WTC11 (cell line): ENCODE measurements at regions not wholly inside any gene's neighbourhood (a gene's known extent, or its start where the extent isn't known, plus 50 kb on each side); places are given as distances from the start of the nearest gene placed in this dataset.

Experiments
- ATAC-seq: fragments of 200-7000 bp; cut with Tn5 transposase; 2 replicates; pipeline ENCODE4 v1.10.0; 2021; ENCODE audit warnings: mild to moderate bottlenecking, moderate library complexity
- CTCF ChIA-PET: fragments of 300-600 bp; sonication (Branson Sonifier 250); formaldehyde crosslinking; loops from one replicate; lab custom pipeline; 2021; ENCODE audit warnings: antibody characterized with exemption; lab: Charles Lee
- POLR2A ChIA-PET: fragments of 350-600 bp; sonication (Branson Sonifier 250); formaldehyde crosslinking; loops from one replicate; lab custom pipeline; 2021; ENCODE audit warnings: antibody characterized with exemption; lab: Charles Lee
- DNase-seq: peaks from one replicate; pipeline ENCODE4 v3.0.0; 2021; ENCODE audit warnings: low spot score
- H3K27ac Mint-ChIP-seq: 2 replicates; pipeline ENCODE4 v1.8.0; 2021; ENCODE audit warnings: mixed read lengths
- H3K27me3 Mint-ChIP-seq: 2 replicates; pipeline ENCODE4 v1.8.0; 2021; ENCODE audit warnings: low read depth, mild to moderate bottlenecking, moderate library complexity, mixed read lengths
- H3K36me3 Mint-ChIP-seq: 2 replicates; pipeline ENCODE4 v1.8.0; 2021; ENCODE audit warnings: mixed read lengths
- H3K4me1 Mint-ChIP-seq: 2 replicates; pipeline ENCODE4 v1.8.0; 2022; ENCODE audit warnings: mixed read lengths
- H3K4me3 Mint-ChIP-seq: 2 replicates; pipeline ENCODE4 v1.8.0; 2021; ENCODE audit warnings: mild to moderate bottlenecking, moderate library complexity, mixed read lengths
- H3K9me3 Mint-ChIP-seq: 2 replicates; pipeline ENCODE4 v1.8.0; 2021; ENCODE audit warnings: mixed read lengths
- ATF3 ChIP-seq: sonication (generic); formaldehyde crosslinking; conservative IDR thresholded peaks from 2 replicates; pipeline ENCODE4 v1.8.1; 2022; ENCODE audit warnings: mild to moderate bottlenecking, missing genetic modification reagents
- GRHL2 ChIP-seq: fragments of 250-450 bp; sonication (Bioruptor Pico); IDR thresholded peaks from 2 replicates; pipeline ENCODE4 v1.8.0; 2022; ENCODE audit warnings: mild to moderate bottlenecking, moderate library complexity; ENCODE audit not compliant: insufficient replicate concordance, severe bottlenecking
- HMGA2 ChIP-seq: fragments of 250-450 bp; sonication (Bioruptor Pico); IDR thresholded peaks from 2 replicates; pipeline ENCODE4 v1.4.0; 2021; ENCODE audit warnings: mild to moderate bottlenecking, moderate library complexity
- HMGXB4 ChIP-seq: sonication (generic); formaldehyde crosslinking; IDR thresholded peaks from 2 replicates; pipeline ENCODE4 v1.8.1; 2023; ENCODE audit warnings: mild to moderate bottlenecking, moderate library complexity, missing genetic modification reagents
- IRF1 ChIP-seq: sonication (generic); formaldehyde crosslinking; IDR thresholded peaks from 2 replicates; pipeline ENCODE4 v1.8.0; 2023; ENCODE audit warnings: missing genetic modification reagents
- NFATC4 ChIP-seq: fragments of 250-450 bp; sonication (Bioruptor Pico); IDR thresholded peaks from 2 replicates; pipeline ENCODE4 v1.9.0; 2021; ENCODE audit warnings: mild to moderate bottlenecking
- NR1H2 ChIP-seq: sonication (generic); formaldehyde crosslinking; IDR thresholded peaks from 2 replicates; pipeline ENCODE4 v1.9.0; 2021; ENCODE audit warnings: mild to moderate bottlenecking, moderate library complexity, missing genetic modification reagents
- PRDM15 ChIP-seq: sonication (generic); formaldehyde crosslinking; IDR thresholded peaks from 2 replicates; pipeline ENCODE4 v1.8.0; 2022; ENCODE audit warnings: missing genetic modification reagents
- RORB ChIP-seq: fragments of 250-450 bp; sonication (Bioruptor Pico); IDR thresholded peaks from 2 replicates; pipeline ENCODE4 v1.9.0; 2021; ENCODE audit warnings: mild to moderate bottlenecking
- SMAD4 ChIP-seq: sonication (generic); formaldehyde crosslinking; IDR thresholded peaks from 2 replicates; pipeline ENCODE4 v1.8.0; 2022; ENCODE audit warnings: mild to moderate bottlenecking, missing genetic modification reagents
- SP1 ChIP-seq: sonication (generic); formaldehyde crosslinking; conservative IDR thresholded peaks from 2 replicates; pipeline ENCODE4 v1.8.1; 2022; ENCODE audit warnings: missing genetic modification reagents
- STAT6 ChIP-seq: sonication (generic); formaldehyde crosslinking; conservative IDR thresholded peaks from 2 replicates; pipeline ENCODE4 v1.8.1; 2023; ENCODE audit warnings: mild to moderate bottlenecking, low read depth, missing genetic modification reagents, moderate library complexity
- TP53 ChIP-seq: sonication (generic); formaldehyde crosslinking; IDR thresholded peaks from 2 replicates; pipeline ENCODE4 v1.8.1; 2023; ENCODE audit warnings: mild to moderate bottlenecking, missing genetic modification reagents
- ZNF232 ChIP-seq: sonication (generic); formaldehyde crosslinking; IDR thresholded peaks from 2 replicates; pipeline ENCODE4 v1.8.0; 2022; ENCODE audit warnings: mild to moderate bottlenecking, missing genetic modification reagents
- ZNF317 ChIP-seq: sonication (generic); formaldehyde crosslinking; IDR thresholded peaks from 2 replicates; pipeline ENCODE4 v1.8.1; 2023; ENCODE audit warnings: low read depth, mild to moderate bottlenecking, moderate library complexity, missing genetic modification reagents, borderline replicate concordance
- ZNF512 ChIP-seq: sonication (generic); formaldehyde crosslinking; IDR thresholded peaks from 2 replicates; pipeline ENCODE4 v1.8.1; 2022; ENCODE audit warnings: missing genetic modification reagents, borderline replicate concordance
- ZSCAN18 ChIP-seq: fragments of 250-450 bp; sonication (Bioruptor Pico); IDR thresholded peaks from 2 replicates; pipeline ENCODE4 v2.1.2; 2022; ENCODE audit warnings: mild to moderate bottlenecking, moderate library complexity

GRCh38 chr6:45726444-45726843 lies 289.2 kb downstream of the CLIC5 start (continued):
- TF ChIP-seq ZNF512, result no peak
- TF ChIP-seq ZNF317, result no peak
- no peak for TF ChIP-seq HMGA2 (CRISPR knock-in tag)
- TF ChIP-seq ZNF232 (CRISPR knock-in tag), result no peak
- TF ChIP-seq RORB (CRISPR knock-in tag), result no peak

- ChIA-PET CTCF (interaction anchor here (2.2 kb wide), 1 partner anchor 10 kb away, joined by 8 read pairs; no protein-coding TSS in a partner anchor), POLR2A (no interaction called here)
- Mint-ChIP-seq H3K27ac (no peak overlapping the region), H3K27me3 (no peaks in the 10 kb centered on the region; the same call in 1 of the 2 replicates), H3K9me3 (peaks cover 8% of the 10 kb centered on the region), H3K4me3 (no peak overlapping the region), H3K4me1 (no peaks in the 10 kb centered on the region), H3K36me3 (no peaks in the 10 kb centered on the region)
- TF ChIP-seq ZSCAN18 (CRISPR knock-in tag) (no peak), NFATC4 (CRISPR knock-in tag) (no peak), ZNF512 (no peak), NR1H2 (CRISPR knock-in tag) (no peak), STAT6 (CRISPR knock-in tag) (no peak), SMAD4 (CRISPR knock-in tag) (no peak), ATF3 (CRISPR knock-in tag) (no peak), IRF1 (CRISPR knock-in tag) (no peak), GRHL2 (CRISPR knock-in tag) (no peak), PRDM15 (CRISPR knock-in tag) (no peak), HMGXB4 (CRISPR knock-in tag) (no peak), SP1 (CRISPR knock-in tag) (no peak), TP53 (CRISPR knock-in tag) (no peak)
- DNase-seq (no peak), ATAC-seq (no peak)
Measured at GRCh38 chr6:45724511-45724910, 291.1 kb downstream of the CLIC5 start.
